ENCODE measurements at regions not wholly inside any gene's neighbourhood (a gene's known extent, or its start where the extent isn't known, plus 50 kb on each side); places are given as distances from the start of the nearest gene placed in this dataset.
"Not testable (repeated sequence)": the region's sequence is repeated elsewhere in the genome, so short reads cannot be mapped to it uniquely, and the experiment has no call there.

GRCh38 chr3:55146216-55146615 is 218.4 kb upstream of the LRTM1 start:
- H3K36me3 Mint-ChIP-seq (ENCODE audit: low read depth) = no peaks in the 10 kb centered on the region
- intact Hi-C loops (cut with micrococcal nuclease) = no loop called here
- no peaks in the 10 kb centered on the region for H3K4me1 Mint-ChIP-seq (ENCODE audit: low read depth)
- H3K27me3 Mint-ChIP-seq (ENCODE audit: low read depth) = no peaks in the 10 kb centered on the region
- no peak for DNase-seq (ENCODE audit: low spot score)
- no peak overlapping the region for H3K4me3 Mint-ChIP-seq (ENCODE audit: low read depth)
- no peak overlapping the region for H3K27ac Mint-ChIP-seq
- H3K9me3 Mint-ChIP-seq = peaks cover 6% of the 10 kb centered on the region

- intact Hi-C loops (cut with micrococcal nuclease) = no loop called here
- Mint-ChIP-seq H3K4me1 (ENCODE audit: low read depth) (no peaks in the 10 kb centered on the region), H3K4me3 (ENCODE audit: low read depth) (no peak overlapping the region), H3K9me3 (peaks cover 6% of the 10 kb centered on the region), H3K27me3 (ENCODE audit: low read depth) (no peaks in the 10 kb centered on the region), H3K27ac (no peak overlapping the region), H3K36me3 (ENCODE audit: low read depth) (no peaks in the 10 kb centered on the region)
- no peak for DNase-seq (ENCODE audit: low spot score)
Measured at GRCh38 chr3:55144015-55144673, 216.3 kb upstream of the LRTM1 start.

GRCh38 chr3:55143336-55143735 is 215.5 kb upstream of the LRTM1 start:
- no peaks in the 10 kb centered on the region for H3K4me1 Mint-ChIP-seq (ENCODE audit: low read depth)
- no peaks in the 10 kb centered on the region for H3K36me3 Mint-ChIP-seq (ENCODE audit: low read depth)
- intact Hi-C loops (cut with micrococcal nuclease) = no loop called here
- no peak overlapping the region for H3K27ac Mint-ChIP-seq
- H3K27me3 Mint-ChIP-seq (ENCODE audit: low read depth) = no peaks in the 10 kb centered on the region
- H3K4me3 Mint-ChIP-seq (ENCODE audit: low read depth) = no peak overlapping the region
- peaks cover 6% of the 10 kb centered on the region for H3K9me3 Mint-ChIP-seq
- no peak for DNase-seq (ENCODE audit: low spot score)

- H3K27ac Mint-ChIP-seq; H3K4me3 Mint-ChIP-seq (ENCODE audit: low read depth); DNase-seq (ENCODE audit: low spot score); H3K36me3 Mint-ChIP-seq (ENCODE audit: low read depth); H3K9me3 Mint-ChIP-seq; H3K4me1 Mint-ChIP-seq (ENCODE audit: low read depth); intact Hi-C loops (cut with micrococcal nuclease); H3K27me3 Mint-ChIP-seq (ENCODE audit: low read depth): not testable (repeated sequence)
Measured at GRCh38 chr3:55136291-55136690, 208.4 kb upstream of the LRTM1 start.

GRCh38 chr3:55128225-55128823 is 200.5 kb upstream of the LRTM1 start:
- no peaks in the 10 kb centered on the region for H3K9me3 Mint-ChIP-seq
- H3K27me3 Mint-ChIP-seq (ENCODE audit: low read depth) = no peaks in the 10 kb centered on the region
- H3K36me3 Mint-ChIP-seq (ENCODE audit: low read depth) = no peaks in the 10 kb centered on the region
- DNase-seq (ENCODE audit: low spot score) = no peak
- H3K27ac Mint-ChIP-seq = no peak overlapping the region
- H3K4me3 Mint-ChIP-seq (ENCODE audit: low read depth) = no peak overlapping the region
- no peaks in the 10 kb centered on the region for H3K4me1 Mint-ChIP-seq (ENCODE audit: low read depth)
- intact Hi-C loops (cut with micrococcal nuclease) = no loop called here

GRCh38 chr3:55127565-55127964 is 199.7 kb upstream of the LRTM1 start:
- DNase-seq (ENCODE audit: low spot score) = no peak
- H3K4me3 Mint-ChIP-seq (ENCODE audit: low read depth) = no peak overlapping the region
- H3K27me3 Mint-ChIP-seq (ENCODE audit: low read depth) = no peaks in the 10 kb centered on the region
- H3K4me1 Mint-ChIP-seq (ENCODE audit: low read depth) = no peaks in the 10 kb centered on the region
- intact Hi-C loops (cut with micrococcal nuclease) = no loop called here
- no peaks in the 10 kb centered on the region for H3K9me3 Mint-ChIP-seq
- H3K36me3 Mint-ChIP-seq (ENCODE audit: low read depth) = no peaks in the 10 kb centered on the region
- H3K27ac Mint-ChIP-seq = no peak overlapping the region

- Mint-ChIP-seq H3K36me3 (ENCODE audit: low read depth) (no peaks in the 10 kb centered on the region), H3K9me3 (no peaks in the 10 kb centered on the region), H3K27ac (no peak overlapping the region), H3K4me3 (ENCODE audit: low read depth) (no peak overlapping the region), H3K4me1 (ENCODE audit: low read depth) (no peaks in the 10 kb centered on the region), H3K27me3 (ENCODE audit: low read depth) (no peaks in the 10 kb centered on the region)
- DNase-seq (ENCODE audit: low spot score) = no peak
- intact Hi-C loops (cut with micrococcal nuclease) = no loop called here
Measured at GRCh38 chr3:55124371-55124770, 196.5 kb upstream of the LRTM1 start.
